Subcutaneous abdominal adipose tissue (tissue), 5 donors: ENCODE measurements at regions not wholly inside any gene's neighbourhood (a gene's known extent, or its start where the extent isn't known, plus 50 kb on each side); places are given as distances from the start of the nearest gene placed in this dataset.

ENCODE experiments used
- H3K27ac ChIP-seq: one replicate; pipeline ENCODE4 v1.7.0; 2013; ENCODE audit warnings: low read depth, mild to moderate bottlenecking, inconsistent platforms, low read length, moderate library complexity
- H3K27me3 ChIP-seq, 5 donors: one replicate each; pipeline ENCODE4 v1.7.0; 2013; ENCODE audit warnings: low read length in 5 of 5, inconsistent platforms in 1 of 5; ENCODE audit not compliant: control insufficient read depth in 5 of 5, insufficient read depth in 4 of 5
- H3K36me3 ChIP-seq, 5 donors: one replicate each; pipeline ENCODE4 v1.7.0; 2013; ENCODE audit warnings: low read length in 5 of 5; ENCODE audit not compliant: control insufficient read depth in 5 of 5, insufficient read depth in 5 of 5
- H3K4me1 ChIP-seq, 5 donors: one replicate each; pipeline ENCODE4 v1.7.0; 2013; ENCODE audit warnings: low read length in 5 of 5, mild to moderate bottlenecking in 3 of 5, moderate library complexity in 1 of 5; ENCODE audit not compliant: control insufficient read depth in 5 of 5, insufficient read depth in 5 of 5
- H3K4me3 ChIP-seq, 5 donors: one replicate each; pipeline ENCODE4 v1.7.0; 2013; ENCODE audit warnings: low read length in 5 of 5, low read depth in 1 of 5
- H3K9ac ChIP-seq, 5 donors: one replicate each; pipeline ENCODE4 v1.7.0; 2013; ENCODE audit warnings: low read length in 5 of 5, mild to moderate bottlenecking in 4 of 5, moderate library complexity in 3 of 5
- H3K9me3 ChIP-seq, 5 donors: one replicate each; pipeline ENCODE4 v1.7.0; 2013; ENCODE audit warnings: low read length in 5 of 5; ENCODE audit not compliant: control insufficient read depth in 5 of 5
- donor health status: healthy.
- donor health status: healthy.
- donor health status: healthy.
- donor health status: healthy.
- donor health status: healthy.

DNA sequence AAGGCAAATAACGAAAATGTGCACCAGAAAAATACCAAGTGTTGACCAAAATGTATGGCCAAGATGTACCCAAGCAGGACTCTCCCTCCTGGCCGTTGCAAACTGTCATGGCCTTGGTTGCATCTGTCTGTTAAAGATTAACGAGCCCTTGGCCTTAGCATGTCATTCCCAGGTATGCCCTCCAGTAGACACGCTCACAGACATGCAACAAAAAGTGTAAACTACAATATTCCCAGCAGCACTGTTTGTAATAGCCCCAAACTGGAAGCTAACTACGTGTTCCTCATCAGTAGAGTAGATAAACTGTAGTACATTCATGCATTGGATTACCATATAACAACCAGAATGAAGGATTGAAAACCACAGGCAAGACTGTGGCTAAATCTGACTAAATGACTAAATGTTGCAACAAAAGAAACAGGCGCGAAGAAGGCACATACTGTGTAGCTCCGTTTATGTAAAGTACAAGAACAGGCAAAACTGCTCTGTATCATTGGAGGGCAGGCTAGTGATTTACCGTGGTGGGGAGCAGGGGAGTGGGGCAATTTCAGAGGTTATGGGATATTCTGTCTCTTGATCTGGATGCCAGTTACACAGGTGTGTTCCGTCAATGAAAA lies 232.8 kb upstream of the DIO3 start:
- Histone ChIP-seq H3K9ac (no peak overlapping the region), H3K36me3 (no peaks in the 10 kb centered on the region), H3K27me3 (peaks cover 0 to 10% (median 5%) of the 10 kb centered on the region in 5 donors), H3K4me1 (no peaks in the 10 kb centered on the region), H3K9me3 (peaks cover 0 to 12% (median 10%) of the 10 kb centered on the region in 5 donors), H3K27ac (no peak overlapping the region), H3K4me3 (no peak overlapping the region)

- Histone ChIP-seq H3K27ac (no peak overlapping the region), H3K9me3 (peaks cover 0 to 3% (median 0%) of the 10 kb centered on the region in 5 donors), H3K4me1 (no peaks in the 10 kb centered on the region), H3K36me3 (no peaks in the 10 kb centered on the region), H3K27me3 (peaks cover 0 to 10% (median 5%) of the 10 kb centered on the region in 5 donors), H3K4me3 (no peak overlapping the region), H3K9ac (no peak overlapping the region)
Observed at GRCh38 chr14:101330416-101331140, 230.7 kb upstream of the DIO3 start.

GRCh38 chr14:101331141-101331525 lies 230.2 kb upstream of the DIO3 start:
- Histone ChIP-seq H3K36me3 (no peaks in the 10 kb centered on the region), H3K27ac (no peak overlapping the region), H3K9me3 (no peaks in the 10 kb centered on the region), H3K27me3 (peaks cover 0 to 10% (median 5%) of the 10 kb centered on the region in 5 donors), H3K9ac (no peak overlapping the region), H3K4me1 (no peaks in the 10 kb centered on the region), H3K4me3 (no peak overlapping the region)

DNA sequence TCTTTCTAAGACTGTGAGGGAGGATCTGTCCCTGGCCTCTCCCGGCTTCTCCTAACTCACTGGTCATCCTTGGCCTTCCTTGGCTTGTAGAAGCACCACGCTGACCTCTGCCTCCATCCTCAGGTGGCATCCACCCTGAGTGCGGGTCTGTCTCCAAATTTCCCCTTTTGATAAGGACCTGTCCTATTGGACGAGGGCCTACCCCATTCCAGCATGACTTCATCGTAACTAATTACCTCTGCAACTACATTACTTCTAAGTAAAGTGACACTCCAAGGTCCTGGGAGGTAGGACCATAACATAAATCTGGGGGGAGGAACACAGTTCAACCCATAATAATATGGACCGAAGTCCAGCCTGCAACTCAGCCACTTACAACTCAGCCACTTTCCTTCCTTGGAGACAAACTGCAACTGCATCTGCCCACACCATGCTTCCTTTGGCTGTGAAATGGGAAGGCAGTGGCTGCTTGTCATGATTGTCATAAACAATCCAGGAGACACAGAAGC lies 229.6 kb upstream of the DIO3 start:
- H3K4me1 ChIP-seq, result no peaks in the 10 kb centered on the region
- peaks cover 0 to 10% (median 5%) of the 10 kb centered on the region in 5 donors for H3K27me3 ChIP-seq
- H3K9me3 ChIP-seq, result no peaks in the 10 kb centered on the region
- no peak overlapping the region for H3K27ac ChIP-seq
- H3K9ac ChIP-seq, result no peak overlapping the region
- no peak overlapping the region for H3K4me3 ChIP-seq
- no peaks in the 10 kb centered on the region for H3K36me3 ChIP-seq

DNA sequence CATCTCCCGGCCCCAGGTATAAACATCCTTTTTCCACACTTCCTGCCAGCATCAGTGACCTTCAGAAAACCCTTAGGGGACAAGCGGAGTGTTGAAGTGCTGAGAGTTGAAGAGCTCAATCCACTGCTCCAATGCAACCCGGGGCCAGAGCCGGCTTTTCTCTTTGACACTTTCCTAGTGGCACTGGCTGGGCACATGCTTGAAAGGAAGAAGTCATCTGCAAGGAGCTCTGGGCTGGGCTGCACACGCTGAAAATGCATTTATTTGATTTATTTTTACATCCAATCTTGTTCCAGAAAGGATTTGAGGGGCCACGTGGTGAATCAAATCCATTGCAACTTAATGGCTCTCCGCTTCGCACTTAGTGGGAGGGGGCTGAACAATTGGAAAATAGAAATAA lies 229.0 kb upstream of the DIO3 start:
- H3K36me3 ChIP-seq, result no peaks in the 10 kb centered on the region
- peaks cover 0 to 10% (median 5%) of the 10 kb centered on the region in 5 donors for H3K27me3 ChIP-seq
- no peaks in the 10 kb centered on the region for H3K4me1 ChIP-seq
- H3K9me3 ChIP-seq, result no peaks in the 10 kb centered on the region
- no peak overlapping the region for H3K27ac ChIP-seq
- no peak overlapping the region for H3K4me3 ChIP-seq
- no peak overlapping the region for H3K9ac ChIP-seq

GRCh38 chr14:101333335-101334280 lies 227.7 kb upstream of the DIO3 start:
- Histone ChIP-seq H3K27ac (no peak overlapping the region), H3K4me1 (no peaks in the 10 kb centered on the region), H3K4me3 (no peak overlapping the region), H3K9ac (no peak overlapping the region), H3K9me3 (no peaks in the 10 kb centered on the region), H3K27me3 (peaks cover 0 to 10% (median 5%) of the 10 kb centered on the region in 5 donors), H3K36me3 (no peaks in the 10 kb centered on the region)

- no peak overlapping the region for H3K4me3 ChIP-seq
- no peak overlapping the region for H3K27ac ChIP-seq
- H3K36me3 ChIP-seq, result no peaks in the 10 kb centered on the region
- H3K9me3 ChIP-seq, result no peaks in the 10 kb centered on the region
- no peak overlapping the region for H3K9ac ChIP-seq
- H3K4me1 ChIP-seq, result no peaks in the 10 kb centered on the region
- H3K27me3 ChIP-seq, result peaks cover 0 to 10% (median 8%) of the 10 kb centered on the region in 5 donors
Observed at GRCh38 chr14:101334656-101335055, 226.6 kb upstream of the DIO3 start.

GRCh38 chr14:101335061-101335661 lies 226.1 kb upstream of the DIO3 start:
- H3K4me3 ChIP-seq, result no peak overlapping the region
- H3K36me3 ChIP-seq, result no peaks in the 10 kb centered on the region
- no peak overlapping the region for H3K27ac ChIP-seq
- no peaks in the 10 kb centered on the region for H3K4me1 ChIP-seq
- H3K9ac ChIP-seq, result no peak overlapping the region
- H3K9me3 ChIP-seq, result no peaks in the 10 kb centered on the region
- peaks cover 0 to 10% (median 8%) of the 10 kb centered on the region in 5 donors for H3K27me3 ChIP-seq

DNA sequence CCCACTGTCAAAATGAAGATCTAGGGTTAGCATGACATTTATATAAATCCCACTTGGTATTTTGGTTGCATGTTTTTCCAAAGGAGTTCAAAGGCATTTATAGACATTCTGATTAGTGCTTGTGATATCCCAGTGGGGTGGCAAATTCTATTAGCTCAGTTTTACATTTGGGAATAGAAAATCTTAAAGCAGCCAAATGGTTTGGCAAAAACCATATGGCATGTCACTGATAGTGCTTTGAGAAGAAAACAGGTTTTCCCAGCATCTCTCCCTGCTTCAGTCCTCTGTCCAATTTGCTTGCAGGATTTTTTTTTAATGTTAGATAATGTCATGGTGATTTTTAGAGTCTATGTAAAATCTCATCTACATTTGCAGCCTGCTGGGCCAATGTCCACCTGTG lies 225.1 kb upstream of the DIO3 start:
- Histone ChIP-seq H3K9me3 (no peaks in the 10 kb centered on the region), H3K4me3 (no peak overlapping the region), H3K36me3 (no peaks in the 10 kb centered on the region), H3K9ac (no peak overlapping the region), H3K27me3 (peaks cover 0 to 12% (median 8%) of the 10 kb centered on the region in 5 donors), H3K27ac (no peak overlapping the region), H3K4me1 (no peaks in the 10 kb centered on the region)
